Non-pigmented ciliary epithelial cell (primary cell): ENCODE measurements at regions not wholly inside any gene's neighbourhood (a gene's known extent, or its start where the extent isn't known, plus 50 kb on each side); places are given as distances from the start of the nearest gene placed in this dataset.
"Not testable (repeated sequence)": the region's sequence is repeated elsewhere in the genome, so short reads cannot be mapped to it uniquely, and the experiment has no call there.

Experiments used
- DNase-seq: peaks from one replicate; pipeline ENCODE4 v3.0.0-alpha.2; 2010; ENCODE audit warnings: low read depth

- DNase-seq: no peak
These were observed 122.5 kb upstream of the GDNF start for GRCh38 chr5:37962389-37962788.

DNA sequence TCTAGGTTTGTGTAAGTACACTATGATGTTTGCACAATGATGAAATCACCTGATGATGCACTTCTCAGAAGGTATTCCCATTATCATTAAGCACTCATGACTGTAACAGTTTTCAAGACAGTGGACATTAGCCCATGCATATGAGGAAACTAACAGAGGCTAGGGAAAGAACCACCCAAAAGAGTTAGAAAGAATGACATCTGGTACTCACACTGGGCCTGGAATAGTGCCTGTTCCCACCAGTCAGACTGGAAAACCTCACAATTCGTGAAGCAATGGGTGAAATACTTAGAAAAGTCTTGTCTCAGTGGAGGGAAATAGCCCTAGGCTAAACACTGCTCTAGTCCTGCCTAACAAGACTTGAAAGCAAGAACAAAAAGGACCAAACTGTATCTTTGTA is 117.4 kb upstream of the GDNF start:
- DNase-seq: no peak

DNA sequence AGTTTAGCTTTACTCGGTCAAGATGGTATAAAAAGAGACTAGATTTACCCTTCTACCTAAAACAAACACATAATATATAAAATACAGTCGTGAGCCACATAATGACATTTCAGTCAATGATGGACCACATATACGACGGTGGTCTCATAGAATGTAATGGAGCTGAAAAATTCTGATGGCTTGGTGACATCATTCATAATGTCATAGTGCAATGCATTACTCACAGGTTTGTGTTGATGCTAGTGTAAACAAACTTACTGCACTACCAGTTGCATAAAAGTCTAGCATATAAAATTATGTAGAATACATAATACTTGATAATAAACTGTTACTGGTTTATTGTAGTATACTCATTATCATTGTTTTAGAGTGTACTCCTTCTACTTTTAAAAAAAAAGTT is 115.9 kb upstream of the GDNF start:
- DNase-seq: no peak

GRCh38 chr5:37954561-37954960 is 114.7 kb upstream of the GDNF start:
- DNase-seq: no peak

DNA sequence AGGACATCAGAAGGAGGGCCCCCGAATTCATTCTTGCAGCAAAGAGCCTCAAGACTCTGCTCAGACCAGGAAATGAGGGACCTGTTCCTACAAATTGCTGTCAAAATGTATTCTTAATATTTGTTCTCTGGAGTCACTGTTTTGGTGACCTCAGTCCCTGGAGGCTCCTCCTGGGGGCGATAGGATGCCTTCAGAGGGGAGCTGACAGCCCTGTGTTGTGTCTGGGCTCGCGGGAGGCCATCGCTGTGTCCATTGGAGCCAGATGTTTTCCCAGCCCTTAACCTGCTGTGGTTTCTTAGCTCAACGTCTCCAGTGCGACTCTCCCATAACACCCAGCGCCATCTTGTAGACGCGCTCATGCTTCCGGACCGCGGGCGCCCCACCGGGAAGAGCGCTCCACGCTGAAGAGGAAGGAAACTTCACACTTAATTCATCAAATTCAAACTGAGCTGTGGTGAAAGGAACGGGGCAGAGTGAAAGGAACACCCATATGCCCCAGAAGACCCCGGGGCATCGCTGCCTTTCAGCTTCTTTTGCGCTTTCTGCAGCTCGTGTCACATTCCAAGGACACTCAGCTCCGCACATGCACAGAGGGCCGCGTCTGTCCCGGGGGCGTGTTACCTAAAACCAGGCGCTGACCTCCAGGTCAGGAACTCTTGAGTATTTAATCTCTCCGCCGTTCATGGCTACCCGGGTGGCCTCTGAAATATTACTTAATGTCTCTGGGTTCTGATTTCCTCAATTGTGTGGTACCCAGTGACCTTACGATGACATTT is 112.3 kb upstream of the GDNF start:
- DNase-seq: no peak

GRCh38 chr5:37950436-37950835 is 110.6 kb upstream of the GDNF start:
- no peak for DNase-seq

- no peak for DNase-seq
These were observed 105.6 kb upstream of the GDNF start for GRCh38 chr5:37945446-37945845.

GRCh38 chr5:37943136-37943535 is 103.3 kb upstream of the GDNF start:
- not testable (repeated sequence) for DNase-seq

GRCh38 chr5:37940931-37941623 is 101.2 kb upstream of the GDNF start:
- DNase-seq: no peak

DNA sequence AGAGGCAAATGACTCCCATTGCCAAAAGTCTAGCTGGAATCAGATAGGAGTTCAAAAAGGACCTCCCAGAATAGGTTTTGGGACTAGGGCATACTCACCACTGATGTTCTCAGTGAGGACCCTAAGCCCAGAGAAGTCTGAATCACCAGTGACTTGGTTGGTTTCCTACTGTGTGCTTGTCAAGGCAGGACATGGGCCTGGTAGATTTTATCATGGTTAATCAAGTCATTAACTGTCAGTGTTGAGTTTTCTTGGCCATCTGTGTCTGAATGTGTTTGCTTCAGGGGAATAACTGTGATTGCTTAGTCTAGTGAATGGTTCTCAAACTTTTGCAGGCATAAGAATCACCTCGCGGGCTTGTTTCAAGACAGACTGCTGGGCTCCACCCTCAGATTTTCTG is 99.0 kb upstream of the GDNF start:
- no peak for DNase-seq

DNA sequence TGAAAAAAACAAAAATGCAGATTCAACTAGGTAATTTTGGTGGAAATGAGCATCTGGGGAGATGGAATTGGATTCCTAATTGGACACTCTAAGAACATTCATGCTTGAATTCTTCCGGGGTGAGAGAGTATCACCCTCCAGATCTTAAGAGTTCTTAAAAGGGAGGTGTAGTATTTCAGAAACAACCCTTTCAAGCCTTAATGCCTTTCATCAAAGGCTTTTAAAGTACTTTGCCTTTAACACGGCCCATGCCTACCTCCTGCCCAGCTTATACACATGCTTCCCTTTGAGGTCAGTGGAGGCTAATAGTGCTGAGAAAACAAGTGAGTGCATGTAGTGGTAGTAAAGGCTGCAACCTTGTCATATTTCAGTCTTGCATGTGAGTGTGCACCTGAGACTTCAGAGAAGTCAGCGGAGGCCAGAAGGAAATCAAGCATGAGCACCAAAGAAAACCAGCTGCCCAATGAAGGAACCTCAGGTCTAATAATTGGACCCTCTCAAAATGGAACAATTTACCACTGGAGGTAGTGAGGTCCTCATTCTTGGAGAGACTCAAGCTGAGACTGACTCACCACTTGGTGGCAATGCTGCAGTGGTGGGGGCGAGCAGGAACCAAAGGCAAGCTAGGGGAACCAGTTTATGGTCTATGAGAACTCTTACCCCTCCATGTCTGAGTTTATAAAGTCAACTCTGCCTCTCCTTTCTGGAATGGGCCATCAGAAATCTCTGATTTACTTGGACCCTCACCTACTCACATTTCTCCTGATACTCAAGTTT is 98.4 kb upstream of the GDNF start:
- no peak for DNase-seq

DNA sequence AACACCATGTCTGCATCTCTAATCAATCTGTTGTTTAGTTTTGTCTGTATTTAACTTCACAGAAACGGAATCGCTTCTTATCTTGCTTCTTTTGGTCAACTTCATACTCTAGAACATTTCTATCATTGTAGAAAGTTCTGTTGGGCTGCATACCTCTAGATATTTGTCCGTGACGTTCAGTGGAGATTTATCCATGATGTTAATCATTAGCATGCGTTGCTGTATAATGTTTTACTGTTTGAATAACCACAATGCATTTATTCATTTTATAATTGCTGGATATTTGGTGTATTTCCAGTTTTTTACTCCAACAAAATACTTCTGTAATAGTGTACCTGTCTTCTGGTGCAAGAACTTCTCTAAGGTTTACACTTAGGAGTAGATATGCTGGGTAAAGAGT is 96.2 kb upstream of the GDNF start:
- no peak for DNase-seq

DNA sequence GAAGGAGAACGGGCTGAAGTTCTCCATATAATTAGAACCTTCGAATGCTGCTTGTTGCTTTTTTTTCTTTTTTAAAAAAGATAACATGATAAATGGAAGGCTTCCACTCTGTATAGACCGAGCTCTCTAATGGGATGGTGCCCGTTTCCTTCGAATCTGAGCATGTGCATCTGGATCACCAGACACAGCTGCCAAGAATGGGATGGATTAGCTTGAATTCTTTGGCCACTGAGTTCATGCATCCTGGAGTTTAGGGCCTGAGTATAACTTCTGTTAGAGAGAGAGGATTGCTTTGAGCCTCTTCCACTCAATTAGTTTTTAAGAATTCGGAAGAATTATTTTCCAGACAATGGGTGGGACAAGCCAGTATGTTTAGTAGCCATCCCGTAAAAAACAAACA is 93.7 kb upstream of the GDNF start:
- DNase-seq: no peak

- DNase-seq: no peak
These were observed 92.6 kb upstream of the GDNF start for GRCh38 chr5:37932450-37932849.

DNA sequence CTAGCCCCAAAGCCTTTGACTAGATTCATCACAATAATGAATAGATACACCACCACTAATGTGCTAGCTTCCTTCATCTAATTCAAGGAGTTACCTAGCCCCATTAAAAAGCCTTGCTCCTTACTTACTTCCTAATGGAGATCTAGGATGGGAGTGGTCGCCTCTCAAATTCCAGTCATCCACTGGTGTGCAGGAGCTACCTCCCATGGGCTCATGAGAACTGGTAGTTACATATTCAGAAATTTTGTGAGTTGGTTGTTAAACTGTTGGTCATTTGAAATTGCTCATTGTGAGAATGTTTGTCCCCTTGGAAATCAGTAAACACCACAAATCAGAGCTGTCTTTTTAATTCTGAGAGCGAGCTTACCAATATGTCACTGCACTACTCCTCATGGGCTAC is 91.7 kb upstream of the GDNF start:
- DNase-seq: no peak

GRCh38 chr5:37930350-37930749 is 90.5 kb upstream of the GDNF start:
- no peak for DNase-seq

DNA sequence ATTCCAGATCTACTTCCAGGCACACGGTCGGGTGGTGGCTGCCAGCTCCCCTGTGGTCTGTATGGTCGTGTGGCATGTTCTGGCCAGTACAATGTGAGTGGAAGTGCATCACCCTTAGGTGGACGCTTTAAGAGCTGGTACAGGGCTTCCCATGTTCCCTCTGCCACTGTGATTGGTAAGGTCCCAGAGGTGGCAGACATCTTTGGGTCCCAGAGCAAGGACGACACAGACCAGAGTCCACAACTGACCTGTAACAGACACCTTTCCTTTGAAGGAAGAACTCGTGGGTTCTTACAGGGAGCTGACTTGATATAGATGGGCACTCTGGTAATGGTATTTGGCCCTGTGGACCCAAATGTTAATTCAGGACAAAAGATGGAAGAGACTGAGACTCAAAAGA is 90.0 kb upstream of the GDNF start:
- DNase-seq: no peak

- not testable (repeated sequence) for DNase-seq
These were observed 87.9 kb upstream of the GDNF start for GRCh38 chr5:37927753-37928152.

GRCh38 chr5:37926732-37927131 is 86.9 kb upstream of the GDNF start:
- no peak for DNase-seq

- DNase-seq: no peak
These were observed 81.6 kb upstream of the GDNF start for GRCh38 chr5:37921452-37921851.

- DNase-seq: no peak
These were observed 78.6 kb upstream of the GDNF start for GRCh38 chr5:37918424-37918823.

DNA sequence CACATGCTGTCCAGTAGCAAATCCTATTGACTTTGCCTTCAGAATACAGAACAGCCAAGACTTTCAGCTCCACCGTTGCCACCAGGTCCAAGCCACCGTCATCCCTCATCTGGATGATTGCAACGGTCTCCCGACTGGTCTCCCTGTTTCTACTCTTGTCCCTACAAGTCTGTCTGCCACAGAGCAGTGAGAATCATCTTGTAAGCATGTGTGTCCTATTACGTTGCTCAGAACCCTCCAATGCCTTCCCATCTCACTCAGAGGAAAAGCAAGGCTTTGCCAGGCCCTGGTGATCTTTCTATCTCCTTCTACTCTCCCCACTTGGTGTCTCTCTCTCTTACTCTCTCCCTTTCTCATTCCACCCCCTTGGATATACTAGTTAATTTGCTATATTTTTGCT is 76.7 kb upstream of the GDNF start:
- no peak for DNase-seq

GRCh38 chr5:37915097-37915736 is 75.4 kb upstream of the GDNF start:
- no peak for DNase-seq
